ENCODE measurements at regions not wholly inside any gene's neighbourhood (a gene's known extent, or its start where the extent isn't known, plus 50 kb on each side); places are given as distances from the start of the nearest gene placed in this dataset.

DNA sequence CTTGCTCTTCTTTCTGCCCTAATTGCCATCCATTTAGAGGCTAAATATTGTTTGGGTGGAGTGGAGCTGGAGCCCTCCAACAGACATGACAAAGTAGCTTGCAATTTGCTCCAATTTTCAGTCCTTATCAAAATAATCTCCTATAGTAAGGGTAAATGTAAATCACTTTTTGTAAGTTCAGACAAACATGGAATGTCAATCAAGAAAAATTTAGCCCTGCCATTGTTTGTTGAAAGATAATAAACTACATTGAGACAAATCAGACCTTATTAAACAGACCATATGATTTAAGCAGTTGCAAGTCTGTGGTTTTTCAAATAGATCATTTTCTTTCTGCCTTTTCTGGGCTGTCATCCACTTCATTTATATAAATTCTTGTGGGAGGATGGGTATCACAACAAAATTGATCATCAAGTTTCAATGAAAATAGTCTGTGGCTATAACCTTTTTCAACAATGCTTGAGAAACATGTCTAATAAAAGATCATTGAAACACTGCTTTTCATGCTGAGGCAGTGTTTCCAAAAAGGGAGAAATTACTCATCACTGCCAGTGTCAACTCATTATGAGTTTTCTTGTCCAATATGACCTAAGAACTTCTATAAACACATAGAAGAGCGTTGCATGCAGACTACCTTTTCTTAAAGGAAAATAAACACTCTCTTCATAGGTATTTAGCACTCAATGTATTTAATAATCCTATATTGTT is 1152.0 kb upstream of the B3GALT2 start:
- no peak for DNase-seq (ENCODE audit: low read depth)

DNA sequence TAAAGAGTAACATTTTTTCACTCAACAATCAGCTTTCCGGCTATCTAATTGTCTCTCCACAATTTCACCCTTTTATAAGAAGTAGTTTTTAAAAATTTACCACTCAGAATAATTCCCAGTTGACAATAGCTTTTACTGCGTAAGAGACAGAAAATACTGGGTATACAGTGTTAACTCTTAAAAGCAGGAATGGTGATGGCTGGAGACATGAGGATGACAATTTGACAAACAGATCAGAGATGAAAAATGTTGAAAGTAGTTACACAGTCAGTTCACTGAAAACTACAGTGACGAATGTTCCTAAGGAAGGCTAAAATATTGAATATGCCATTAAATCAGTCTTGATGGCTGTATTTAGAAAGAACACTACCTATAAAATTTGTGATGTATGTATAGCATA is 1146.8 kb upstream of the B3GALT2 start:
- DNase-seq (ENCODE audit: low read depth), result no peak

DNA sequence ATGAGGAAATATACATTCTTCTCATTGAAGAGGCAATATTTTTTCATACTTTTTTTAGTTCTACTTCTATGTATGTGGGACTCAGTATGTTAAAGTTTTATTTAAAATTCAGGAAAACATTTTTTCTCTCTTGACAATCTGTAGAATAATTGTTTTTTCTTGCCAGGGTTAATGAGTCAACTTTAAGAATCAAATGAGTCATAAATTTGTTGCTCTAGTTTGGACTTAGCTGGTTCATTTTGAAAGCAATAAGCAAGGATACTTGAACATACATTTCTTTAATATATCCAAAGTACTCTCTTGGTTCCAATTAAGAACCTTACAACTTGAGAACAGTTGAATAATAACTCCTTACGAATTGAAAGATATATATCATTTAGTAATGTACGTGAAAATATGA is 1145.3 kb upstream of the B3GALT2 start:
- DNase-seq (ENCODE audit: low read depth), result no peak

DNA sequence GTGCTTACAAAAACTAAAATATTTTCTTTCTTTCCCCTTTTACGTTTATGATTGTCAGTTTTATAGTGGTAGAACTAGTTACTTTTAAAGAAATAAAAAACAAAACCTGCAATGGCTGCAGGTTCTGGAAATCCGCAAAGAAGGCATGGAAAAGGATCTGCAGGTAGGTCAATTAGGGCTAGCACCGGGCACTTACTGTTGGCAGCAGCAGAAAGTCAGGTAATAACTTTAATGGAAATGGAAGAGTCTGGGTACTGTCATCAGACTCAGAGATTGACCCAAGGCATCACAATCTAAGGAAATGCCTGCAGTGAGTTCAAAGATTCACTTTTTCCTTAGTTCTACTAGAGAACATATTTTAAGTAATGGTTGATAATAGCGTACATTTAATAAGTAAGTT is 1136.3 kb upstream of the B3GALT2 start:
- no peak for DNase-seq (ENCODE audit: low read depth)

DNA sequence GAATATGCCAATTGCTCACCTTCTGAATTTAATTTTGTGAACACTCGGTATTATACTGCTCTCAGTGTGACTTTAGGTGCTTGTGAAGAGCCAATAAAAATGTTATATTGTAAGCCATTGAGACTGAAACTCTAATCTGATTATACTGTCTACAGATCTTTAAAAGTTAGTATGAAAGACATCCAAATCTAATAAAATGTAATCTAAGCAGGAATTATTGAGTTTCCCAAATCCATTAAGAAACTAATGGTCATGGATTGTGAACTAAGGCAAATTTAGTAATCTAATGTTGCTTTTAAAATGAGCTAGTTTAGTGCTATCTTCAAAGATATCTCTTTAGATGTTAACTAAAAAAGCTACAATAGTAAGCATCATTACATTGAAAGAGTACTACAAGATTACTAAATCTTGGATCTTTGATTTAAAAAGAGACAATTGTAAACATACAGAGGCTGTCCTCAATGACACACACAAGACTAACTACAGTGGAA is 1132.4 kb upstream of the B3GALT2 start:
- no peak for DNase-seq (ENCODE audit: low read depth)

DNA sequence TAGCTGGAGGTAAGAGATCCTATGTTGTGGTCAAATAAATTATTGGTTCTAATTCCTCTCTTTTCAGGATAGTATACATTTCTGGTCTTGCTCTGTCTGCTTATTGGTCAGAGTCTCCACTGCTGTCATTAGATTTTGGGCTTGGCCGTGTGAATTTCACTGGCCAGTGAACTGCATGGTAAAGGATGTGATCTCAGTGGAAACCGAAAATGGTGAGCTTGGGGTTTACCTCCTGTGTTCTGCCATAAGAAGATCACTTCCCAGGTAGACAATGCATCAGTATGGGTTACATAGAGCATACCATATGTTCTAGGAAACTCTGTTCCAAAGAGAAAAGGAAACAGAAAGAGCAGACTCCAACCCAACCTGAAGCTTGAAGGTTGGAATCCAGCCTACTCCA is 1123.3 kb upstream of the B3GALT2 start:
- DNase-seq (ENCODE audit: low read depth), result no peak

DNA sequence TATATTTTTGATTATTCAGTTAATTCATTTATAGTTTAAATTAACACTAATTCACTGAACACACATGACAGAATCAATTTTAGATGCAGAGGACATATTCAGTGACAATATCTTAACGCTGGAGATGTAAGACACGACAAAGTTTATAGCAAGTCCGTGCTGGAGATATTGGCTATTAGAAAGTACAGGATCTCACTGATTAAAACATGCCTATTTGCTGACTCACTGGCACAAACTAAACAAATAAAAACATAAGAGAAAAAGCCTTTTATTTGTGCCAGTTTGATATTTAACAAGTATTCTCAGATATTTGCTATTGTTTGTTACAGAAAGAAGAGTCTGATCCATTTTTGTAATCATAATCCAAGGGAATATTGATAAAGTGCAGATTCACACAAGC is 1122.9 kb upstream of the B3GALT2 start:
- no peak for DNase-seq (ENCODE audit: low read depth)

DNA sequence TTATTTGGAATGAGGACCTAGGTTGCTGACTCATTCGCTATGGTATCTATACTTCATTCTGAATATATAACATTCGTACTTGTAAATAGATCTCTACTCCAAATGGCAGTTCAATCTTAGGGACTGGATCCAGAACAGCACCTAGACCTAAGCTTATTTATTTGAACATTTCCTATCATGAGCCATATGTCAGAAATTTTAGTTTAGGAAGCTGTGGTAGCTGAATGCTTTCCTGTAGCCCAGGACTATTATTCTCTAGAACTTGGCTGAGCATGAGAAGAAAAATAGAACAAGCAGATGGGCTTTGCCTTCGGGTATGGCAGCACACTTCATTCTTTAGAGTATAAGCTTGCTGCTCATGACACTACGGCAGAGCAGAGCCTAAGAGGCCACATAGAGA is 1114.4 kb upstream of the B3GALT2 start:
- no peak for DNase-seq (ENCODE audit: low read depth)

DNA sequence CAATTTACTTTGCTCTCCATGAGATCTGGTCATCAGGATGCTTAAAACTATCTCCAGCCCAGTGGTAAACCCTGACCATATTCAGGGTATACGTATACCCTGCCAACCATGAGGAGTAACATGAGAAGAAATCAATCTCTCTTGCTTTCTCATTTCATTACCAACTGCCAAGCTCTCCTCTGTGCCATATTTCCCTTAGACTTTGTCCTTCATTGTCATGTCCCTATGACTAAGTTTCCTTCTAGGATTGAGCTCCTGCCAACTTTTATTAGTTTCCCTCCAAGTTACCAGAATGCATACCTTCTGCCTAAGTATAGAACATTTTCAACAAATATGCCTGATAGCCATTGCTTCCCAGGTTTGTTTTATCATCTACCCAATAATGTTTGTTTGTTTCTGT is 1113.9 kb upstream of the B3GALT2 start:
- DNase-seq (ENCODE audit: low read depth), result no peak

DNA sequence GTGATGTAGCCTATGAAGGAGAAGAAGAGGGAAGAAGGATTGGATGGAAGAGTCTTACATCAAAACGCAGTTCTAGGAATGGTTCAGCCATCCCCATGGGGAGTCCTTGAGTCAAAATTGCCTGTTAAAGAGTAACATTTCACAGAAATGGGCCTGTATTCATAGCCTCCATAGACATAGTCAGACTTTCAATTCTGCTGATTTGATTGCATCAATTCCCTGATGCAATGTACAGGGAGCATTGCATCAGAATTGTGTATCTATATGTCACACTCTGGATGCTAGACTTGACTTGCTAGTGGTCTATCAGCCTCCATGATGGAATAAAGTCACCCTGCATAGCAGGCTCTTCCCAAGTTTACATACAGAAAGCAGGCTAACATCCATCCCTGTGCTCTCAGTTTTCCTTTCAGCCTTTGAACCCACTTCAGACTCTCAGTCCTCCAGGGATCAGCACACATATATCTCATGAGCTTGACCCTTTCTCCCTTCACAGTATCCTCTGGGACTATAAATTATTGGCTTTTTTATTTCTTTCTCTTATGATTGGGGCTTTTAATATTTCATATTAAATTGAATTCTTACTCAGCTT is 1111.7 kb upstream of the B3GALT2 start:
- DNase-seq (ENCODE audit: low read depth), result no peak

DNA sequence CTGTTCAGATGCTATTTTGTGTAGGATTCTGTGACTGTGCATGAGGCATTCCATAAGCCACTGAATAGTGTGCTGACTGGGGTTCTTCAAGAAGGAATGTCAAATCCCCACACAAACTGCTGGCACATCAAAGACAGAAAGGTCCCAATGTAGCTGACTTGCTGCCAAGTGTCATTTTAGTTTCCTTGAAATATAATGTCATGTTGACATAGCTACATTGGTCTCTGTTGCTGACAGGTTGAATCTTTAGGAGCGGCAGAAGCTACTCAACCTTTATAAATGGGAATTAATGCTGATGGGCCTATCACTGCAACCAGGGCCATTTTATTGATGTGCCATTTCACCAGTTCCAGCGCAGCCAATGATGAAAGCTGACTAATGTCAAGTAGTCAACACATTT is 1110.7 kb upstream of the B3GALT2 start:
- no peak for DNase-seq (ENCODE audit: low read depth)

DNA sequence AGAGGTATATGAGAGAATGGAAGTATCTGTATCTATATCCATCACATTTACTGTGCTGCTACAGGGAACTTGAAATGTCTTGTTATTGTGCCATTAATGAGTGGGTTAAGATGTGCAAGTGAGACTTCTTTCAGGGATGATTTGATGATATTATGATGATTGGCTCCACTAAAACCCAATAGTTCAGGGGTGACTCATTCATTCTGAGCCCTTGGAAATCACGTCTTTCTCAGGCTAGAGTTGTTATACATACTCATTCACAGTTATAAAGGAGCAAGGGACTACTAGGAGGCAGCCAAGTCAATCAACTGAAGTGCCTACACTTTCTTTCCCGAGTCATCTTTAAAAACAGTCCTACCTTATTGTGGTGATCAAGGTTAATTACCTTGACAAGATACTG is 1109.8 kb upstream of the B3GALT2 start:
- DNase-seq (ENCODE audit: low read depth), result no peak

DNA sequence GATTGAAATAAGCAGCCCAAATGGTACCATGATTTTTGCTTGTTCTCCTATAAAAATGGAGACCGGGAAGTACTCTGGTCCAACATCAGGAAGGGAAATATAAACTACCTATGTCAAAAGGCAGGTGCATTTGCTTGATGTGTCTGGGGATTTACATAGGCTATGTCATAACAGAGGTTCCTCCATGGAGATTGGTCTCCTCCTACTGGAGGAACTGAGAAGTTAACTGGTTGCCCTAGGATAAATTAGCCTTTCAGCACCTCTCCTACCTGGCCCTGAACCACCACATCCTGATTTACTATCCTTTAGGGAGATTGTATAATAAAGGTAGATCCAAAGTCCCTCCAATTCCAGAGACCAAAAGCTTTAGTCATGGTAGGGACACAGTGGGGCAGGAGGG is 1109.3 kb upstream of the B3GALT2 start:
- DNase-seq (ENCODE audit: low read depth), result no peak

DNA sequence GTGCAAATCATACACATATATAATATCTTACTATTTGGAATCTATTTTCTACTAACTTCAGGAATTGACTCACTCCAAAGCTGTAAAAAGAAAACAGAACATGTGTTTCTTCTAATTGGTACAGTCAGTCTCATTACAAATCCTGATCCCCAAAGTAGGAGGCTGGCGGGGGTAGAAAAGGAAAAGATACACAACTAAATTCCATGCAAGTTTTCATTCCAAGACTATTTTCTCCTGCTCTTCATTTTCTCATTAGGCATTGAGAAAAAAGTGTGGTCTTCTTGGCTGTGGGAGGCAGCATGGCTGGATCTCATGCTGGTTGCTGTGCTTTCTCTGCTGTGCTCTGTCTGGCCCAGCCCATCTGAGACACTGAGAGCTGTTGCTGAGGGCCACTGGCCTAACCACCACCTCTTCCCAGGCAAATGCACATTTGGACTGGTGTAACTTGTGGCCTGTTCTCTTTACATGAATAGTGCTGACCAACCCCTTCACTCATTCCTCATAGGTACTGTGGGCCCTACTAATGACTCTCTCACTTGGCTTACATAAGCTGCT is 1107.5 kb upstream of the B3GALT2 start:
- DNase-seq (ENCODE audit: low read depth), result no peak

DNA sequence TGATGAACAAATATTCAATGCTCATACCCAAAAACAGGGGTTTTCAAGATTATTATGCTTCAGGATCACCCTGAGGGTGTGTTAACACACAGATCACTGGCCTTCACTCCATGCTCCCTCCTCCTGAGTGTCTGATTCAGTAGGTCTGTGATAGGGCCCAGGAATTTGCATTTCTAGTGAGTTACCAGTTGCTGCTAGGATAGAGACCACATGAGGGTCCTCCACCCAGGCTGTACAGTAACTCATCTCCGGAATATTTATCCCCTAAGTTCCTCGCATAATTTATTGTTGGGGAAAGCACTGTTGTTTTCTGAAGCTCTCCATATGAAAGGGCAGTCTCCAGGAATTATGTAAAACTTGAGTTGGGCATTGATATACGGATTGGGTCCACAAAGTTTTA is 1106.6 kb upstream of the B3GALT2 start:
- no peak for DNase-seq (ENCODE audit: low read depth)

DNA sequence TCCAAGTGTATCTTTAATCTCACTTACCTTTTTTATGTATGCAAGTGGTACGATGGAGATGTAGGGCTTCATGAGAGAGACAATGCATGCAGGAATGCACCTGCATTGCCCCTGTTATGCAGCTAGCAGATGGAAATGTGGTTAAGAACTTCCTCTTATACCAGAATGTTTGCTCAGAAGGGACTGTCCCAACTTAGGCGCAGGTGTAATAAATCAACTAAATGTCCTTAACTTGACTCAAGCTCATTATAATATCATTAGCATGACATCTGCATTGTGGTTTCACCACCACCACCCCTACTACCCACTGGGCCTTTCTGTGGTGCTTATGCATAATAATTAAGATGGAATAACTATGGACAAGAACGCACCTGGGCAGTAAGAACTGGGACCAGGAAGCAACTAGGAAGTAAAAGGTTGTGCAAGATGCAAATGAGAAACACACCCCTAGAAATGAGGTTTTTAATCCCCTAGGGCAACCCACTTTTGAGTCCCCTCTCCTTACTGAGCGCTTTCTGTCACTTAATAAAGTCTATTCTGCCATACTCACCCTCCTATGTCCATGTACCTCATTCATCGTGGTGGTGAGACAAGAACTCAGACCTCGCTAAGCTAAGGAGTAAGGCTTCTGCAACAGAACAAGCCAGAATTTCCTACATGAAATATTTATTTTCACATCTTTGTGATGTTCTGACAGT is 1103.3 kb upstream of the B3GALT2 start:
- no peak for DNase-seq (ENCODE audit: low read depth)

DNA sequence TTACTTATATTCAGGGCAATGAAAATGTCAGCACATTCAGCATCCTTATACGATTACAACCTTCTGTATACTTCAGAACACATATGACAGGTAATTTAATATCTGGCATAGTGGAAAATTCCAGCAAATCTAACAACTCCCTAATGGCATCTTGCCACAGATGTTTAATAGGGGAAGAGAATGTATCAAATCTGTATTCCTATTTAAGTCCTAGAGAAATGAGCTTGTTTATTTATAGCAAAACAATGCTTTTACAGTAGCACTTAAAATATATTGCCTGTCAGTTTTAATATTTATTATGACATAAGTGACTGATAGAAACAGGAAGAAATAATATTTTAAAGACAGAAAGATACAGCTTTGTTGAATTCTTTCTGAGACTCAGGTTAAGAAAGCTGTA is 1101.8 kb upstream of the B3GALT2 start:
- no peak for DNase-seq (ENCODE audit: low read depth)

DNA sequence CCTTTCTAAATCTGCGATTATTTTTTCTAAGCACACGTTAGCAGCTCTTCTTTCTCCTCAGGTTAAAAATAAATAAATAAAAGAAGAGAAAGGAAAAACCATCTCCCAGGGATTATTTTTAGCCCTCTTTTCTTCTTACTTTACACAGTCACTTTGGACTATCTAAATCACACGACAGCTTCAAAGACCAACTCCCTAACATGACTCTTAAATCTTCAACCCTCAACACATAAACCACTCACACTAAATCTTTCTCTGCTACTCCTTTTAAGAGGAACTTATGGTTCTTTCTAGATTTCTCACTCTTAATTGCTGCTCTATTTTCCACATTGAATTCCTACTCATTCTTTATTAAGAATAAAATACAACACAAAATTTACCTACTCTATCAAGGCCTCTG is 1095.0 kb upstream of the B3GALT2 start:
- no peak for DNase-seq (ENCODE audit: low read depth)

DNA sequence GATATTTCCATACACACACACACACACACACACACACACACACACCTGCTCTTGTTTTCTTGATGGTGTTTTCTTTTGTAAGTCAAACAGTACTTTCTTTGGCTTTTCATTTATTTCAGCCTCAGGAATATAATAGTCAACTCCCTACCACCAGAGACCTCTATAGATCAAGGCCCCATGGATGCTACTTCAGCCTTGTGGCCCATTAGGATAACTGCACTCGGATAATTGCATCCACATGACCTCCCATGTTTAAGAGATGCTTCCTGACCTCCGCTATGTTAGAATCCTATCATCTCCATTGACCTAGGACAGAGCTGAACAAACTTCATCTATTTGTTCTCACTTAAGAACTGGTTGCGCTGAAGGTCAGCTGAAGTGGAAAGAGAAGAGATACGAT is 1094.0 kb upstream of the B3GALT2 start:
- no peak for DNase-seq (ENCODE audit: low read depth)

DNA sequence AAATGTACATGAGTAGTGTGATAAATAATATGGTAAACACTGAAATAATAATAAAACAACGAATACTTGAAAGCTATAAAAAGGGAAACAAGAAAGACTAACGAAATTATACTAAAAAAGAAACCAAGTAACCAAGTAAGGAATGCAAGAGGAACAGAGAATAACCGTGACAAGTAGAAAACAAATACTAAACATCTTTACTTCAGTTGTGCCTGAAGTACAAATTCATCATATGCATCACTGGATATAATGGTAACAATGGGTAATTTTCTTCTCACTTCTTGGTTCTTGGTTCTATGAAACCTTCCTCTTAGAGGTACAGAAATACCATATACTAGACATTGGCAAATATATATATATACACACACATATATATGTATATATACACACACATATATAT is 1093.6 kb upstream of the B3GALT2 start:
- no peak for DNase-seq (ENCODE audit: low read depth)

DNA sequence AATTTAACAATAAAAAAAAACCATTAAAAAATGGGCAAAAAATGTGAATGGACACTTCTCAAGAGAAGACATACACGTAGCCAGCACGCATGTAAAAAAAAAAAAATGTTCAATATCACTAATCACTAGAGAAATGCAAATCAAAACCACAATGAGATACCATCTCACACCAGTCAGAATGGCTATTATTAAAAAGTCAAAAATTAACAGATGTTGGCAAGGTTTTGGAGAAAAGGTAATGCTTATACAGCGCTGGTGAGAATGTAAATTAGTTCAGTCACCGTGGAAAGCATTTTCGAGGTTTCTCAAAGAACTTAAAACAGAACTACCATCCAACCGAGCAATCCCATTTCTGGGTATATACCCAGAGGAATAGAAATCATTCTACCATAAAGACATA is 1091.5 kb upstream of the B3GALT2 start:
- no peak for DNase-seq (ENCODE audit: low read depth)

DNA sequence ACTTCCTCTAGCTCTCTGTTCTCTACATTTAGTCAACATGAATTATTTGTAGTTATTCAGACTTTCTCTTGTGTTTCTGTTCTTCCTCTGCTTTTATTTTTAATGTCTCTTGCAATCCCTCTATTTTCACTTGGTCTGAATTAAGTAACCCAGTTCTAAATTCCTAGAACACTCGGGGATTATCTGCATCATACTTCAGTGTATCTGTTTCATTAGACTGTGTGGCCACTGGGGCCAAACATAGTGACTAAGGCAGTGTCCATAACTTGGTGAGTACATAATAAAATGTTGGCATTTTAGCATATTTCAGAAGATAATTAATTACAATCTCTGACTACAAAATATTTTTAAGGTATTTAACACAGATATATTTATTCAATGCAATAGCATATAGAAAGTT is 1087.2 kb upstream of the B3GALT2 start:
- DNase-seq (ENCODE audit: low read depth), result no peak

DNA sequence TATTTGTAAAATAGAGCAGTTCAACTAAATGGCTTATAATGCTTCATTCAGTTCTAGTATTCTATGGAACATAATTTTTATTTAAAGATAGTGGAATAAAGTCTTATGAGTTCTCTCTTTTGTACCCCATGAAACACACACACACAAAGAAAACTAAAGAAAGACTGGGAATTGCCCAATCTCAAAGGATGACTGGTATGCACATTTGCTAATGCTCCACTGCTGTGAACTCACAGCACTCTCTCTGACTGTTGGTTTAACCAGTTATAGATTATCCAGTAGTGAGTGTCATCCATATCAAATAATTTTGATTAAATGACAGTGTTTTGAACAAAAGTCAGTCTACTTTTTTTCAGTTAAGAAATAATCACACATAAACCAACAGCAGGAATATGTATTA is 1082.4 kb upstream of the B3GALT2 start:
- DNase-seq (ENCODE audit: low read depth), result no peak

Measured in HS-27A (cell line).